Gastrocnemius medialis (tissue), 4 donors: ENCODE measurements at regions not wholly inside any gene's neighbourhood (a gene's known extent, or its start where the extent isn't known, plus 50 kb on each side); places are given as distances from the start of the nearest gene placed in this dataset.

Experiments
- POLR2A ChIP-seq, 2 donors: fragments of 450-650 bp; IDR thresholded peaks; one replicate each; pipeline ENCODE4 v1.6.1; 2017; ENCODE audit warnings: antibody characterized with exemption in 2 of 2, mild to moderate bottlenecking in 2 of 2, moderate library complexity in 2 of 2
- TF ChIP-seq, protein P1 (sequence below), 5 experiments: fragments of 450-650 bp in 3 of 5; fragments of 200-600 bp in 2 of 5; sonication (generic) in 2 of 5; IDR thresholded peaks in 4 of 5; conservative IDR thresholded peaks in 1 of 5; 1 replicate in 4 of 5; 2 replicates in 1 of 5; pipeline ENCODE4 v1.5.1; 2016 to 2019; ENCODE audit warnings: antibody characterized with exemption in 5 of 5, mild to moderate bottlenecking in 3 of 5, moderate library complexity in 3 of 5

GRCh38 chr20:40444516-40444915 lies 244.5 kb downstream of the MAFB start:
- no peak for TF ChIP-seq POLR2A (IDR thresholded peaks at IDR 0.05)
- TF ChIP-seq, protein P1, sequence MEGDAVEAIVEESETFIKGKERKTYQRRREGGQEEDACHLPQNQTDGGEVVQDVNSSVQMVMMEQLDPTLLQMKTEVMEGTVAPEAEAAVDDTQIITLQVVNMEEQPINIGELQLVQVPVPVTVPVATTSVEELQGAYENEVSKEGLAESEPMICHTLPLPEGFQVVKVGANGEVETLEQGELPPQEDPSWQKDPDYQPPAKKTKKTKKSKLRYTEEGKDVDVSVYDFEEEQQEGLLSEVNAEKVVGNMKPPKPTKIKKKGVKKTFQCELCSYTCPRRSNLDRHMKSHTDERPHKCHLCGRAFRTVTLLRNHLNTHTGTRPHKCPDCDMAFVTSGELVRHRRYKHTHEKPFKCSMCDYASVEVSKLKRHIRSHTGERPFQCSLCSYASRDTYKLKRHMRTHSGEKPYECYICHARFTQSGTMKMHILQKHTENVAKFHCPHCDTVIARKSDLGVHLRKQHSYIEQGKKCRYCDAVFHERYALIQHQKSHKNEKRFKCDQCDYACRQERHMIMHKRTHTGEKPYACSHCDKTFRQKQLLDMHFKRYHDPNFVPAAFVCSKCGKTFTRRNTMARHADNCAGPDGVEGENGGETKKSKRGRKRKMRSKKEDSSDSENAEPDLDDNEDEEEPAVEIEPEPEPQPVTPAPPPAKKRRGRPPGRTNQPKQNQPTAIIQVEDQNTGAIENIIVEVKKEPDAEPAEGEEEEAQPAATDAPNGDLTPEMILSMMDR (IDR thresholded peaks at IDR 0.05 in 4 of 5, conservative IDR thresholded peaks at IDR 0.05 in 1 of 5) = no peak
